SIG-M5 (cell line): ENCODE measurements at regions not wholly inside any gene's neighbourhood (a gene's known extent, or its start where the extent isn't known, plus 50 kb on each side); places are given as distances from the start of the nearest gene placed in this dataset.

Experiments
- DNase-seq: peaks from one replicate; lab custom pipeline; 2025; lab: John Stamatoyannopoulos, UW

DNA sequence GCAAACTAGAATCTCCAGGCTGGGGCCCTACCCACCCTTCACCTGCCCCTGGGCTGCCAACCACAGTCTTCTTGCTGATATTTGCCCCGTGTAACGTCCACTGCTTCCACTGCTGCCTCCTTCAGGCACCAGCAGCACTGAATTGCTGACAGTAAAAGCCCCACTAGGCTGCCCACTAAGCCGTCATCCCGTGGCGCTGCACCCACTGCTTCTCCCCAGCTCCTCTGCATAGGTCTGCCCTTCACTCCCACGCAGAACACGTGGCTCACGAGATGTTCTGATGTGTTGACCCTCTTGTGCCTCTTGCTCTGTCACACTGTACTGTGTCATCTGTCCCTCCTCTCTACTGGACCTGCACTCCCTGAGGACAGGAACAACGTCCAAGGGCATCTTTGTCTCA, 86.3 kb upstream of the HIVEP1 start:
- DNase-seq: no peak

DNA sequence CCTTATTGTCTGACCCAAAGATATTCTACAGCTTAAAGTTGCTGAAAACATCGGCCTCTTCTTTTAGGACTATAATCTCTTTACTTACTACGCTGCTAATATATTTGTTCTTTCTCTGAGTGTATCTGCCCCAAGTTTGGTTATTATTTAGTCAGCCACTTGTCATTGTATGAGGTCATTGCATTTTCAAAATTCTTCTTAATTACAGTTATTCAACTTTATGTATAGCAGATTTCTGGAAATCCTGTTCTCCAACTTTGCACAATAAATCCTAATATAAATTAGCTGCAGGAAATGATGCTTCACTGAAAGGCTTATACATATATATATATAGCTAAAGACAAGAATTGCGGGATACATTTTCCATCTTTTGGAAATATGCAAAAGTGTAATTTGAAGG, 88.5 kb upstream of the HIVEP1 start:
- no peak for DNase-seq

DNA sequence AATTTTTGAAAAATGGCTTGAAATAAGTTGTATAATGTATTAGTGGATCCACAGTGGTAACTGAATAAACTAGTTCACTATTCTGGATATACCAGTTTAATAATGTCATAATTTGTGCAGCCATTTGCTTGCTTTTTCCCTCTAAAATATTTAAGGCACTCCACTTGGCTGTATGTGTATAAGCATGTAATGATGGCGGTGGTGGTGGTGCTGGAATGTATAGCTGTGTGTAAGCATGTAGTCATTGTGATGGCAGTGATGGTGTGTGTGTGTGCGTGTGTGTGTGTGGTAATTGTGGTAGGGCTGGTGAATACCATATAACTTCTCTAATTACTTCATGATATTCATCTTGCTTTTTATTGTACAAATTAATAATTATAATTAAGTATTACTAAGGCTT, 89.2 kb upstream of the HIVEP1 start:
- no peak for DNase-seq

DNA sequence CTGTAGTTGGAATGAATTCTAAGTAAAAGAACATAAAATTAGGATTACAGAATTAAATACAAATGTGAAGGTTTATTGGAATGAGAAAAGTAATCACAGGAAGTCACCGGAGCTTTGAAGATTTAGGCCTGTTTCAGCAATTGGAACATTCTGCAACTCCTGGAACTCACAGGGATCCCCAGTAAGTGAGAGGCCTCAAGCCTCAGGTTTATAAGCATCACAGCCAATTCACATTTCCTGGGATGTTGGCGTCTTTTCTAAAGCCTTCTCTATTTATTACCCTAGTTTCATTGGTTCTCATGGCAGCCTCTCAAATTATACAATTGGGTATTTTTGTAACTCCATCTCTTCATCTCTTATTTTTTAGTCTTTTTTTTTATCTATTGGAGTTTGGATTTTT, 90.4 kb upstream of the HIVEP1 start:
- DNase-seq: no peak

DNA sequence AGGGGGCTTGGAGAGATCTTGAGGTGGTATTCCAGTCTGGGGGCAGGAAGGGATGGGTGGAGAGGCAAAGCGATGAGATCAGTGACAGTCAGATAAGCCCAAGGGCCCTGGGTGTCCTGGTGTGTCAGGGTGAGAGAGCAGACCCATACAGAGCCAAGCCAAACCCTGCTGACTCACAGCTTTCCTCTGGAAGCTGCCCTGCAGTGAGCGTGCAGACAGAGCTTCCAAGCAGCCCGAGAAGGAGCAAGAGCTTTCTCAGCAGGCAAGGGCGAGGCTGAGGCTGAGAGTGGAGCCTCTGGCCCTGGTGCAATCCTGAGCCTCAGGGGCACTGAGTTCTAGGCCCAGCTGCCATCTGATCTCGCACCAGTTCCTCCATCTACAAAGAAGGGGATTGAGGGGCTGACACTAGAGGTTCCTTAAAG, 91.1 kb upstream of the HIVEP1 start:
- no peak for DNase-seq

DNA sequence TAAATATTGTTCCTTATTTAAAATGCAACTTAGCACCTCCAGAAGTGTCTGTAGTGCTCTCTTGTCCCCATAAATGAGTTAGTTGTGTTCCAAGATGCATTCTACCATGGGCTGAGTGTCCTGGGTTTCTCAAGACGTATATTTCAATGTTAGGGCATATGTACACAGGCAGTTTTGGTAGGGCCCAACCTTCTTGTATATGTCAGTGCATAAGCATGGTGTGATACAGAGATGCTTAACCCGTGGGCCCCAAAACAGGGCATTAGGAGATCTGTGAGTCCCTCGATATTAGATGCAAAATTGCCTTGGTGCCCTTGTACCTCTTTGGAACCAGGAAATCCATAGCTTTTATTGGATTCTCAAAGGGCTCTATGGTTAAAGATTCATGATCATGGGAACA, 91.5 kb upstream of the HIVEP1 start:
- DNase-seq: no peak

DNA sequence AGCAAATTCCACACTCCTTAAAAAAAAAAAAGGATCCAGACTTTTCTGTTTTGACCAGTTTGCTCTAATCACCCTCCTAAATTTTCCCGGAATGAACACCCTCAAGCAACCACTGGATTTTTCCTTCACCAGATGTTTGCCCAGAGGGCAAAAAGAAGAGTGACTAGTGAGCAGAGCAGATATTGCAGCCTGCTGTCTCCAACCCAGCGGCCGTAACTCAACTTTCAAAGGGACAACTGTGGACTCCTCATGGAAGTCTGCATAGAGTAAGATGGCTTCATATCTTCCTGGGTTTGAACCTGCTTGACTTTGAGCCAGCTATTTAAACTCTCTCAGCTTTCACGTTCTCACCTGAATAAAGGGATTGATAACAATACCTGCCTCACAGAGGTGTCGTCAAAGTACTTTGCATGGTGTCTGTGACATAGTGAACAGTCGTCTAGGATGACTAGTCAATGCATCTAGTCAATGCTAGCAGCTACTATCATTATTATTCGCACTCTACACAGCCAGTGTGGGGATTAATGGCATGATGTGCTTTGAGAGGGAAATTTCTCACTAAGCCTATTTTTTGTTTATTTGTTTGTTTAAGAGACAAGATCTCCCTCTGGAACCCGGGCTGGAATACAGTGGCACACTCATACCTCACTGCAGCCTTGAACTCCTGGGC, 92.2 kb upstream of the HIVEP1 start:
- no peak for DNase-seq

DNA sequence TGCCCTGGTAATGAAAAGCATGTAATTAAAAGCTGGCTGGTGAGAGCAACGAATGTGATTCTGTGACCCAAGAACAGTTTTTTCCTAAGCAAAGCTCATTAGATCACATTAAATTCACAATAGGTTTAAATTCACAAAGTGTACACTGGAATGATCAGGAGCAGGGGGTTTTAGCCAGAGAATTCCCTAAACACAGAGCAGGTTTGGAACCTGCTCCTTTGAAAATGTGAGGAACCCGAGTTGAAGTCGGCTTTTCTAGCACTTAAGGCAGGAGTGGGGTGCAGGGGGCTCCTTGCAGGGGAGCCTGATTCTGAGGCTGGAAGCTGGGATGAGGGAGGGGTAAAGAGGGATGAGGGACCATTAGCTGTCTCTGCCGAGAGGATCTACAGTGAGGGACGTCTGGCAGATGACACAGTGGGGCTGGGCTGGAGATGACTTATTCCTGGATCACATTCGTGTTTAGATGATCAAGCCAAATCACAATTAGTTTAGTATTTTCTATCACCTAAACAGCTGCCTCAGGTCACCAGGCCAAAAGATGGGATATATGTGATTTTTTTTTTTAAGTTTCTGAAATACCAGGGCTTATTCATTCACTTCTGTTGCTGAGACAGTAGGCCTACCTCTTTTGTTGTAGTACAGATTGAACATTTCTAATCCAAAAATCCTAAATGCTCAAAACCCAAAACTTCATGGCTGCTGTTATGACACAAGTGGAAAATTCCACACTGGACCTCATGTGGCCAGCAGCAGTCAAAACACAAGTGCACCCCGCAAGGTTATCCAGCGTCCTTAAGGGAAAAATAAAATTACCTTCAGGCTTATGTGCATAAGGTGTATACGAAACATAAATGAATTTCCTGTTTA, 93.1 kb upstream of the HIVEP1 start:
- DNase-seq: no peak

DNA sequence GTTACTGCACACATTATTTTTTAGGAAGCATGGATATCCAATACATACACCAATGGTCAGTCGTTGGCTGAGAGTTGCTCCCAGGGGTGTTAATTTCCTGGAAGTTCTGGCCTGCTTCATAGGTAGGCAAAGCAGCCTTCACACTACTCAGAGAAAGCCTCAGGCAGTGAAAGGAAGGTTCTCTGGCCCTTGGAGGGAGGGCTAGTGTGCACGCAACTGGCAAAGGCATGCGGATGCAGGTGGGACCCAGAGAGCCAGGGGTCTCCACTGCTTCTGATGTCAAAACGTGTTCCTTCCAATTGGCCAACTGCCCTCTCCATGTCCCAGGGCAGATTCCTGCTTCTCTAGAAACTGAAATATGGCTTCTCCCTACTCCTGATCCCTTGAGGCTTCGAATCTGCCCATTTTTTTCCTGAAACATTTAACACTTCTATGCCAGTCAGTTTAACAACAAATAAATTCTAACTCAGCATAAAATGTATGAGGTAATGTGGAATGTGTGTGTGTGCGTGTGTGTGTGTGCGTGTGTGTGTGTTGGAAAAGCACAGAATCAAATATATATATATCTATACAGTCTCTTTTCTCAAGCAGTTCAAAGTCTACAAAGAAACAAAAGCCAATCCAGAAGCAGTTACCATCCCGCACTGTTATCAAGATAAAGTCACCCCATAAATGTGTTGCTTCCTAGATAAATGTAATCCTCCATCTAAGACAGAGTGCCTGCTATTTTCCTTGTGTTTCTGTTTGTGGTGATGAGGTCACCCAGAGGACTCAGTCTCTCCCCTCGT, 94.0 kb upstream of the HIVEP1 start:
- no peak for DNase-seq

DNA sequence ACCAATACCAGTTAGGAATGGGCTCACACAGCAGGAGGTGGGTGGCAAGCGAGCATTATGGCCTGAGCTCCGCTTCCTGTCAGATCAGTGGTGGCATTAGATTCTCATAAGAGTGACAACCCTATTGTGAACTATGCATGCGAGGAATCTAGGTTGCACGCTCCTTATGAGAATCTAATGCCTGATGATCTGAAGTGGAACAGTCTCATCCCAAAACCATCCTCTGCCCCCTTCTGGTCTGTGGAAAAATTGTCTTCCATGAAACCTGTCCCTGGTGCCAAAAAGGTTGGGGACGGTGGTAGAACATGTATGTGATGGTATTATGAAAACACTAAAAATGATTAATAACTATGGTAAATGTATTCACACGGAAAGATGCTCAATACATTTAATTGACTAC, 99.7 kb upstream of the HIVEP1 start:
- DNase-seq: no peak

DNA sequence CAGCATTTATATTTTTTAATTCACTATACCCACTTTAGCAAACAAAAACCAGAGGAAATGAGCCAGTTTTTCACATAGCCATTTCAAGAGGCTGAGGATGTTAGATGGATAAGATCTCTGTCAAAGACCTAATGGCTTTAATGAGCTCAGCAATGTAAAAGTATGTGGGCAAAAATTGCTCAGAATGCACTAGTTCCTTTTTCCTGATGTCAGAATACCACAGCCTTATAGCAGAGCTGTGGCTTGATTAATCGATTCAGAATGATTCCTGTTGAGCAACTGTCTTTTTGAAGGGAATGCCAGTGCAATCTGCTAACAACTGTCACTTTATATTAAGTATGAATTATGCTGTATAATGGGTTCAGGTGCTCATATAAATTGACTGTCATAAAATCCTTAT, 100.6 kb upstream of the HIVEP1 start:
- DNase-seq: no peak

DNA sequence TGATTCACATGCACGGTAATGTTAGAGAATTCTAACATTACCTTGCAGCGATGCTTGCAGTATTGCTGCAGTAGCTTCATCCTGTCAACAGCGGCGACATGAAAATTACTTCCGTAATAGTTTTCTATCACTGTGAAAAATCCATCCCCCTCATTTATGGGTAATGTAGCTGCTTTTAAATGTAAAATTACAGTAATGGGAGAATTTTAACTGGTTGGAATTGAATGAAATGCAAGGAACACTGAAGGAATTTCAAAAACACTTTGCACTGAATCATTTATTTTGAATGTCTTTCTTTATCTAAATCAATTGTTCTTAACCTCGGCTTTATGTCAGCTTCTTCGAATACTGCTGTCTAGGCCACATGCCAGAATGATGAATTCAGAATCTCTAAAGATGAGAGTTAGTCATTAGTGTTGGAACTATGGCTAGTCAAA, 102.4 kb upstream of the HIVEP1 start:
- no peak for DNase-seq

DNA sequence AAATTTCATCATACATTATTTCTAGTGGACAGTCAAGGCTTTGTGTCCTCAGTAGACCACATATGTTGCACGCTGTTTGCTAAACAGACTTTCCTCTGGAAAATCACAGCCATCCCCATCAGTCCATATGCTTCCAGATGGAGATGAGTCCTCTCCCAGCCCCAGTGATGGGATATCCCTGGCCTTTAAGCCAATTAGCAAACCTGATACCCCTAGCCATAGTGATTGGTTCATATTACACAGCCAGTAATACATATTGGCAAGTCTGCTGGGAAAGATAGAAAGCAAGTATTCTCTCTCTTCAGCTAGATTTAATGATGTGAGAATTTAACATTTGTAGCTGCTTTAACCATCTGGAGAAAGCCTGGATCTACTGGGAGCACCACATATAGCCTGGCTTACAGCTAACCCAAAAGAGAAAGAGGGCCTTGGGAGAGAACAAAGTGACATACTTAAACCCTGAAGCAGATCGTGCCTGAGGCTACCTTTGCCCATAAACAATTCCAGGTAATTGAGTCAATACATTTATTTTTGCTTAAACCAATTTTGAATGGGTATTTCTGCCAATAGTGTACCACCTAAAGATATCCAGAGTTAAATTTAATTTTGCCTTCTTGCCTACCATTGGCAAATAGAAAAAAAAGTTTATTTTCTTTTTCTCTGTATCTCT, 103.5 kb upstream of the HIVEP1 start:
- no peak for DNase-seq

DNA sequence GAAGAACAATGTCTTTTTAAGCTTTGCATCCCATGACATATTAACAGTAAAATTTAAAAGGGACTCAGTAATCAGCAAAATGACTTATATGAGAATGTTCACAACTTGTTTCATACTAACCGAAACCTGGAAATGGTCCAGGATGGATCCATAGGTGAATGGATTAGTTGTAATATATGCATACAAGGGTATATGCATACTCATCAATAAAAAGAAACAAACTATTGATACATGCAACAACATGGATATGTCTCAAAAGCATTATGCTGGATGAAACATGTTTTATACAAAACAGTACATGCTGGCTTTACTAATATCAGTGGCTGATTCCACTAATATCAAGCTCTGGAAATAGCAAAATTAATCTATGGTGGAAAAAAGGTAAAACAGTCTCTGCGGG, 108.5 kb upstream of the HIVEP1 start:
- no peak for DNase-seq

DNA sequence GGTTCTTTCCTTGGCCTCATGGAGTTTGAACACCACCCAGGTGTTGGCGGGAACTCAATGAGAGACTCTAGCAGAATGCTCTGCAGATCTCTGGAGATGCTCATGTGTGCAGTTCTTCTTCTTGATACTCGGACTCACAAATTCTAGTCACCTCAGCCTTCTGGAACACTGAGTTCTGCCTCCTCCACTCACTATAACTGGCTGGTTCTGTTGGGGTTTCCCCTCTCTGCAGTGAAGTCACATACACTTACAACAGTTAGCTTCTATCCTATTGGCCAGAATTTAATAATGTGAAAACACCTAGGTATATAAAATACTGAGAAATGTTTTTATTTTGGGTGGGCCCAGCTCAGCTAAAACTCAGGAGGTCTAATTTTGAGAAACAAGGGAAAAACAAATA, 109.6 kb upstream of the HIVEP1 start:
- DNase-seq: no peak

DNA sequence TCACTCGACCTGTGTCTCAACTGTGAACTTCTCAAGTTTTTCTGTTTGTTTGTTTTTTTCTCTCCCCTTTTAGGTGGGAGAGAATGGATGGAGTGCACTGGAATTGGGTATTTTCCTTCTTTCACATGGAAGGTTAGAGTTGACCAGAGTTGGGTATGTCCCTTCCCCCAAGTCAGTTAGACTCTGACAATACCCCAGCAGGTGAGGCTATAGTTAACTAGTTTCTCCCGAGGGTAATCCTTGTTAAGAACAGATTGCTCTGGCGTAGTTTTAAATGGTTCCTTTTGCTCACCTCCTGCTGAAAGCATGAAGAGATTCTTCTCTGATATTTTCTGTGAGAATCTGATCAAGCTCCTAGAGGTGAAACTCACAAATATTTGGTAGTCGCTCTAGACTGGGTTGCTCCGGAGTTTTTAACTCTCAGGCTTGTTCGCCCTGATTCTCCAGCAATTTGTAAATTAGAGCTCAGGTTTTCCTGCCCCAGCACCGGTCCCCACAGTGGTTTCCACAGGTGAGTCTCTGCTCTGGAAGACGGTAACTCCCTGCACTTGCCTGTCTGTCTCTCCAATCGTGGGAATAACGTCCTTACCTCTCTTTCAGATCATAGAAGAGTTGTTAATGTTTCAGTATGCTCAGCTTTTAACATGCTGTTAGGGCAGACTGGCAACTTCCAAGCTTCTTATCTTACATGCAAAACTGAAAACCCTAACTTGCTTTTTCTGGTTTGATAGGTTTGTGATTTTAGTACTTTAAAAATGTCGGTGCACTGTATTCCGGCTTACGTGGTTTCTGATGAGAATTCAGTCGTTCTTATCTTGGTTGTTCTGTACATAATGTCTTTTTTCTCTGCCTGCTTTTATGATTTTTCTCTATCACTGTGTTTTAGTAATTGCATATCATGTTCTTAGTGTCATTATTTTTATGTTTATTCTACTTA, 111.2 kb upstream of the HIVEP1 start:
- DNase-seq: no peak

DNA sequence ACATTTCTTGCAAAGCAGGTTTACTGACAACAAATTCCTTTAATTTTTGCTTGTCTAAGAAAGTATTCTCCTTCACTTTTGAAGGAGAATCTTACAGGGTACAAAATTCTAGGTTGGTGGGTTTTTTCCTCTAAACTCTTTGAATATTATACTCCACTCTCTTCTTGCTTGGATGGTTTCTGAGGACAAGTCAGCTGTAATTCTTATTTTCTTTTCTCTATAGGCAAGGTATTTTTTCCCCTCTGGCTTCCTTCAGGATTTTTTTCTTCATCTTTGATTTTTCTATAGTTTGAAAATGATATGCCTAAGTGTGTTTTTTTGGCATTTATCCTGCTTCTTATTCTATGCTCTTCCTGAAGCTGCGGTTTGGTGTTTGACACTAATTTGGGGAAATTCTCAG, 112.5 kb upstream of the HIVEP1 start:
- no peak for DNase-seq

DNA sequence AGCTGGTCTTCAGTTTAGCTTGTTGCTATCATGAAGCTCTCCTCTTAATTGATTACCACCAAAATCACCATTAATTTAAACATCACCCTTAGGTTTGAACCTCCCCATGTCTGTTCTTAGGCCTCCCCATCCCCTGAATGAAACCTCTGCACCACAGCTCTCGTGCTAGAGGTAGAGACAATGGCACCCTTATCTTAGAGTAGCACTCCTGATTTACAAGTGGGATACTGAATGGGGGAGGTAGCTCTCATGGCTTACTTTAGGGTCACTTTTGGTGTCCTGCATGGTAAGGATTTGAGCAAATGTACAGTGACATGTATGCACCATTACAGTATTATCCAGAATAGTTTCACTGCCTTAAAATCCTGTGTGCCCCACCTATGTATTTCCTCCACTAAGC, 115.6 kb upstream of the ADTRP start:
- no peak for DNase-seq

DNA sequence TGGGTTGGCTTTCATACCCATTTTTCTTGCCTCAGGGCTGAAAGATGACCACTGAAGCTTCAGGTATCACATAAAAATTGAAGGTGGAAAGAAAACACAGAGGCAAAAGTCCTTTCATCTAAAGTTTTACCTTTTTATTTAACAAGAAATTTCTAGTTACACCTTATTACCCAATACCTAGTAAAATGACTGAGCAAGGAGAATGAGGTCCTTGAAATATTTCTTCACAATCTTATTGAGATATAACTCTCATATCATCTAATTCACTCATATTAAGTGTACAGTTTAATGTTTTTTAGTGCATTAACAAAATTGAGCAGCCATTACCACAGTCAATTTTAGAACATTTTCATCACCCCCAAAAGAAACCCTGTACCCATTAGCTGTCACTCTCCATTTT, 112.9 kb upstream of the ADTRP start:
- DNase-seq: no peak

DNA sequence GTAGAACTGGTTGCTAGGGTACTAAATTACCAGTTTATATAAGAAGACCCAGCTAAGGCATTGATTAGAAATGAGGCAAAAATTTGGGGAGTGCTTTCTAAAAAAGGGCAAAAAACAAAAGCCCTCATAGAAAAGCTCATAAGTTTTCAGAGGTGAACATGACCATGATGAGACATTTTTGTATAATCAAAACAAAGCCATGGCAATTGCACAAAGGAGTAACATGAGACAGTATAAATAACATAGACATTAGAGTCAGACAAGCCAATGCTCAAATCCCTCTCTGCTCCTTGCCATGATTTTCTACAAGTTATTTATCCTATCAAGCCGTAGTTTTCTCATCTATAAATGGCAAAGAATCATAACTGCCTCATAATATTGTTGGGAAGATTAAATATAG, 112.2 kb upstream of the ADTRP start:
- DNase-seq: no peak

DNA sequence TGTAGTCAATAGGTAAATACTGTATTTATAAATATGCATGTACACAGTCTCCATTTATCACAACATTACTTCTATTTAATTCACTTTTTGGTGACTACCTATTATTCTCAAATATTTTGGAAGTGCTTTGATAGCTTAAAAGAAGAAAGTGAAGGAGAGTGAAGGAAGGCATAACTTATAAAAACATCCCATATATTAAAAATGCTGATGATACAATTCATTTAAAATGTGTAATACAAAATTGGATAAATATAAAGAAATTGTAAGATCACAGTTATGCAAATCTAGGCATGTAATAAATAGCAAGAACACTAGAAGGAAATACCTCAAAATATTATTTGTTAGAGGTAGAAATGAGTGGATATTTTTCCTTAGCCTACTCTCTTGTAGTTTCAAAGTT, 111.6 kb upstream of the ADTRP start:
- no peak for DNase-seq
